ENCODE measurements at regions not wholly inside any gene's neighbourhood (a gene's known extent, or its start where the extent isn't known, plus 50 kb on each side); places are given as distances from the start of the nearest gene placed in this dataset.

GRCh38 chr2:121028577-121028976, 256.4 kb downstream of the TFCP2L1 start:
- no peak for TF ChIP-seq ZNF274 (IDR thresholded peaks at IDR 0.05; ENCODE audit: low read depth, low read length)
- TF ChIP-seq SUZ12 (IDR thresholded peaks at IDR 0.05; ENCODE audit: extremely low read depth, insufficient read depth, insufficient read length), result no peak
